Fibroblast of villous mesenchyme (primary cell): ENCODE measurements at regions not wholly inside any gene's neighbourhood (a gene's known extent, or its start where the extent isn't known, plus 50 kb on each side); places are given as distances from the start of the nearest gene placed in this dataset.

ENCODE experiments used
- DNase-seq: peaks from one replicate; pipeline ENCODE4 v3.0.0-alpha.2; 2010; ENCODE audit warnings: low read depth
- H3K4me3 ChIP-seq: 2 replicates; pipeline ENCODE4 v1.5.1; 2011; ENCODE audit warnings: low read depth, mild to moderate bottlenecking, low read length
- TF ChIP-seq, protein P1 (sequence below): IDR thresholded peaks from 2 replicates; pipeline ENCODE4 v1.5.1; 2012; ENCODE audit warnings: low read depth, mild to moderate bottlenecking, low read length; ENCODE audit not compliant: insufficient read depth

DNA sequence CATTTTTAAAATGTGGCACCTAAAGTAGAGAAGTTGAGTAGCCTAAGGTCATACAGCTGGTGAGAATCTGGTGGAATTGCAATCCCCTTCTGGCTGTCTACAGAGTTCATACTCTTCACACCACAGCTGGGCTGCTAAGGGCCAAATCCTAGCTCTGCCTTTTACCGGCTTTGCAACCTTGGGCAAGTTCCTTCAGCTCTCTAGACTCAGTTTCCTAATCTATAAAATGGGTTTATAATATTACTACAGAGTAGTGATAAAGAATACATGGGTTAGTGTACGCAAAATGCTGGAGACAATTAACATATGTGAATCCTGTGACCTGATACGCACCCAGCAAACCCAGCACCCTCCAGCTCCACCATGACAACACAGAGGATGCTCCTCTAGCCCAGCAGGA lies 298.2 kb upstream of the MAF start:
- H3K4me3 ChIP-seq, result no peak overlapping the region

DNA sequence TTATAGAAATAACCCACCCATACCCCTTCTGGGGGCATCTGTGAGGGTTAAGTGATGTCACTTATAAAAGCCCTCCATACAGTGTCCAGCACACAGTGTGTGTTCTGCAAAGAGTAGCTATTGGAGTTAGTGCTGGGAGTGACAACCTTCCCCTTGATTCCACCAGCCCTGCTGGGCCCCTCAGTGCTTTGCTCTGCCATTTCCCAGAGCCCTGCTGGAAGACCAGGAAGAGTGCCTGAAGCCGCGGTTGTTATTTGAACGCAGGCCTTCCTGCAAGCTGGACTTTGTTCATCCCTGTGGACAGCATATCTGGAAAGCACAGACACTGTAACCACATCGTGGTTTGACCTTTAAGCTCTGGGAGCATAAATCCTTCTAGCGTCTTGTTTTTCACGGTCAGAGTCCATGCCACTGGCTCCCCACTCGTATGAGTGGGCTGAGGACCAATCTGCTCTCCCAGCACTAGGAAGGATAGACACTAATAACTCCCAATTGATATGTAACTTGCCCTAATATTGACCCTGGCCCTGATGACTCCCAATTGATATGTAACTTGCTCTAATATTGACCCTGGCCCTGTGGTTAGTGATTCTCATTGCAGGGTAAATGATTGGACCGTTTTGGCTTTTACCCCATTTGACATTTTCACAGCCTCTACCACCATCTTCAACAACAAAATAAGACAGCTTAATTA lies 297.1 kb upstream of the MAF start:
- H3K4me3 ChIP-seq, result no peak overlapping the region
- TF ChIP-seq, protein P1, sequence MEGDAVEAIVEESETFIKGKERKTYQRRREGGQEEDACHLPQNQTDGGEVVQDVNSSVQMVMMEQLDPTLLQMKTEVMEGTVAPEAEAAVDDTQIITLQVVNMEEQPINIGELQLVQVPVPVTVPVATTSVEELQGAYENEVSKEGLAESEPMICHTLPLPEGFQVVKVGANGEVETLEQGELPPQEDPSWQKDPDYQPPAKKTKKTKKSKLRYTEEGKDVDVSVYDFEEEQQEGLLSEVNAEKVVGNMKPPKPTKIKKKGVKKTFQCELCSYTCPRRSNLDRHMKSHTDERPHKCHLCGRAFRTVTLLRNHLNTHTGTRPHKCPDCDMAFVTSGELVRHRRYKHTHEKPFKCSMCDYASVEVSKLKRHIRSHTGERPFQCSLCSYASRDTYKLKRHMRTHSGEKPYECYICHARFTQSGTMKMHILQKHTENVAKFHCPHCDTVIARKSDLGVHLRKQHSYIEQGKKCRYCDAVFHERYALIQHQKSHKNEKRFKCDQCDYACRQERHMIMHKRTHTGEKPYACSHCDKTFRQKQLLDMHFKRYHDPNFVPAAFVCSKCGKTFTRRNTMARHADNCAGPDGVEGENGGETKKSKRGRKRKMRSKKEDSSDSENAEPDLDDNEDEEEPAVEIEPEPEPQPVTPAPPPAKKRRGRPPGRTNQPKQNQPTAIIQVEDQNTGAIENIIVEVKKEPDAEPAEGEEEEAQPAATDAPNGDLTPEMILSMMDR, result no peak
- DNase-seq, result peak; percentile 83

More for the DNA sequence above, 298.2 kb upstream of the MAF start:
- TF ChIP-seq, protein P1, result no peak
- DNase-seq, result no peak

GRCh38 chr16:79897104-79897452 lies 296.5 kb upstream of the MAF start:
- DNase-seq, result peak; percentile 6
- TF ChIP-seq, protein P1, result no peak
- H3K4me3 ChIP-seq, result no peak overlapping the region

- no peak for DNase-seq
- TF ChIP-seq, protein P1, result no peak
- no peak overlapping the region for H3K4me3 ChIP-seq
Observed at GRCh38 chr16:79895917-79896203, 295.3 kb upstream of the MAF start.

GRCh38 chr16:79895053-79895916 lies 294.7 kb upstream of the MAF start:
- no peak for DNase-seq
- no peak overlapping the region for H3K4me3 ChIP-seq
- TF ChIP-seq, protein P1, result no peak

GRCh38 chr16:79893445-79893844 lies 292.9 kb upstream of the MAF start:
- TF ChIP-seq, protein P1, result no peak
- DNase-seq, result no peak

More at GRCh38 chr16:79893445-79893844, 292.9 kb upstream of the MAF start:
- no peak overlapping the region for H3K4me3 ChIP-seq
